GM19239 (cell line): ENCODE measurements at regions not wholly inside any gene's neighbourhood (a gene's known extent, or its start where the extent isn't known, plus 50 kb on each side); places are given as distances from the start of the nearest gene placed in this dataset.
"Not testable (repeated sequence)": the region's sequence is repeated elsewhere in the genome, so short reads cannot be mapped to it uniquely, and the experiment has no call there.

Experiments used
- DNase-seq: peaks from one replicate; pipeline ENCODE4 v3.0.0; 2011; ENCODE audit warnings: low spot score; ENCODE audit not compliant: insufficient read length
- FAIRE-seq: peaks from 2 replicates; lab custom pipeline; 2011; peaks lifted over from hg19 to GRCh38; lab: Jason Lieb, UNC

- FAIRE-seq (no peak), DNase-seq (no peak)
Measured at GRCh38 chr6:126721581-126722160, 381.8 kb downstream of the CENPW start.

DNA sequence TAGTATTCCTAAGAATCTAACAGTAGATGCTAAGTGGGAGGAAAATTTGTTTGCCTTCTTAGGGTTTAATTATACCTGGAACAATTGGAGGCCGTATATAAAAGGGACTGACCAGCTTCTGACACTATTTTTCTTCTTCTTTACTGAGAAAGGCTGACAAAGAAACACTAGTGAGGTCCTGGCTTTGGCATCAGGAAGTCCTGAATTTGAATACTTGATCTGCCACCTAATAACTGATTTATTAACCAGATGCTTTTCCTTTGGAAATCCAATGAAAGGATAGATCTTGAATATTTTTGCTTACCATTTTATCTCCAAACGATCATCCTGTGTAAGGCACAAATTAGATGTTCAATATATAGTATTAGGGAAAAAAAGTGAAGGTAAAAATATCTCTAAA is 382.5 kb downstream of the CENPW start:
- no peak for FAIRE-seq
- DNase-seq: no peak

- no peak for DNase-seq
- FAIRE-seq: no peak
Measured at GRCh38 chr6:126723541-126724170, 383.7 kb downstream of the CENPW start.

- no peak for DNase-seq
- FAIRE-seq: no peak
Measured at GRCh38 chr6:126724821-126725220, 384.9 kb downstream of the CENPW start.

DNA sequence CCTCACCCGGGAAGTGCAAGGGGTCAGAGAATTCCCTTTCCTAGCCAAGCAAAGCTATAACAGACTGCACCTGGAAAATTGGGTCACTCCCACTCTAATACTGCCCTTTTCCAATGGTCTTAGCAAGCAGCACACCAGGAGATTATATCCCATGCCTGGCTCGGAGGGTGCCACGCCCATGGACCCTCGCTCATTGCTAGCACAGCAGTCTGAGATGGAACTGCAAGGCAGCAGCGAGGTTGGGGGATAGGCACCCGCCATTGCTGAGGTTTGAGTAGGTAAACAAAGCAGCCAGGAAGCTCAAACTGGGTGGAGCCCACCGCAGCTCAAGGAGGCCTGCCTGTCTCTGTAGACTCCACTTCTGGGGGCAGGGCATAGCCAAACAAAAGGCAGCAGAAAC is 386.5 kb downstream of the CENPW start:
- not testable (repeated sequence) for DNase-seq, FAIRE-seq

GRCh38 chr6:126738146-126738545 is 380.3 kb upstream of the RSPO3 start:
- no peak for DNase-seq
- FAIRE-seq: no peak

GRCh38 chr6:126738641-126739040 is 379.8 kb upstream of the RSPO3 start:
- DNase-seq (no peak), FAIRE-seq (no peak)

DNA sequence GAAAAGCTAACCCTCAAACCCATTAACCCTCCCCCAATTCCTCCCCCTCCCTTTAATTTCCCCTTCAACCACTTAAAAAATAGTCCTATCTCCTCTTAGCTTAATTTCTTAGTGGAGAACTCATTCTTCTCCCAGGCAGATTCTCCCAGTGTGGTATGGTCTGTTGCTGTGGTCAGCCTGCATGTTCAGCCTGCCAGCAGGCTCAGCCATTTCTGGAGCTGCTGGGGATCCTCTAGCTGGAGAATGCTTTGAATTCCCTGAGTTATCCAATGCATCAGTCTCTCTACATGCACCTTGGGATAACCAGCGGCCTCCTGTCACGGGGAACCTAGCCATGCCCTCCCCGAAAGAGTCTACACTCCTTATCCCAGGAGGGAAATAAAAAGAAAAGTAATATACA is 375.4 kb upstream of the RSPO3 start:
- FAIRE-seq (no peak), DNase-seq (no peak)

DNA sequence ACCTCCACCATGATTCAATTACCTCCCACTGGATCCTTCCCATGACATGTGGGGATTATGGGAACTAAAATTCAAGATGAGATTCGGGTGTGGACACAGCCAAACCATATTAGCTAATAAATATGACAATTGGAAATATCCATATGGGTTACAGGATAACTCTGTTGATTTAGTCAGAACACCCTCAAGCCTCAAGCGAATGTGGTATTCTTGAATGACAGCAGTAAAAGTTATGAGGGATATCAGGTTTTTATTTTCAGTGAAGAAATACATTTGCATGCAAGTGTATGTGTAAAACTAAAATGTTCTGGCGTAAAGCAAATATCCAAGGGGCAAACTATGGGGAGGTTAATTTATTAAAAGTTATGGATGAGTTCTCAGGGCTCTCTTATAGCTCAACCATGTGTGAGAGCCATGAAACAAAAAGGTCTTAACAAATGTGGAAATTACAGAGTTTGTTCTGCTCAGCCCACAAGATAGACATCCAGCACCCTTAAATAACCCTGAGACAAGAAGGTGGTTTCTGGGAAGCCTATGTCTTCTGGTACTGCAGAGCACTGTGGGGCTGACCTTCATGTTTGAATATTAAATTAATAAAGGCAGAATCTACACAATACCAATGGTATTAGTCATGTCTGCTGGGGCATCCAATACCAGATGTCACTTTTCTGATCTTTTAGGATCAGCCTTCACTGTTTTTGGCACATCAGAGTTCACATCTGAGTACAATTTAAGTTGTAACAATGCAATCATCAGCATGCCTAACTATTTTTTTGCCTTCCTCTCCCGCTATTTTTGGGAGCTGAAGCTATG is 370.5 kb upstream of the RSPO3 start:
- no peak for DNase-seq
- FAIRE-seq: no peak

- no peak for DNase-seq
Measured at GRCh38 chr6:126753606-126754005, 364.9 kb upstream of the RSPO3 start.

DNA sequence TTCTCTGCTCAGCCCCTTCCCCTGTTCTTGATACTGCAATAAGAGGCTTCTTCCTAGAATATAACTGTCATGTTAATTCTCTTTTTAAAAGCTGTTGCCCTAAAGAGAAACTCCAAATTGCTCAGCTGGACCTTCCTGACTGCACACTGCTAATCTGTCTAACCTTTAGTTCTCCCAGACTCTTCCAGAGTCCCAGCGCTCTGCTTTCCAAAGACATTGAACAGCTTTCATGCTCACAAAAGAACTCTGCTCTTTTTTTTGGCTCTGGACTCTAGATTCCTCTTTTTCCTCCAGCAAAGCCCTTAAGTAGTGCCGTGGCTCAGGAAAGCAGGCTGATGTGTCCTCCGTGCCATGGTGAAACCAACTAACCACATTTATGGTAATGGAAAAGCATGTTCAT is 356.6 kb upstream of the RSPO3 start:
- FAIRE-seq: no peak

More at GRCh38 chr6:126753606-126754005, 364.9 kb upstream of the RSPO3 start:
- no peak for FAIRE-seq

DNA sequence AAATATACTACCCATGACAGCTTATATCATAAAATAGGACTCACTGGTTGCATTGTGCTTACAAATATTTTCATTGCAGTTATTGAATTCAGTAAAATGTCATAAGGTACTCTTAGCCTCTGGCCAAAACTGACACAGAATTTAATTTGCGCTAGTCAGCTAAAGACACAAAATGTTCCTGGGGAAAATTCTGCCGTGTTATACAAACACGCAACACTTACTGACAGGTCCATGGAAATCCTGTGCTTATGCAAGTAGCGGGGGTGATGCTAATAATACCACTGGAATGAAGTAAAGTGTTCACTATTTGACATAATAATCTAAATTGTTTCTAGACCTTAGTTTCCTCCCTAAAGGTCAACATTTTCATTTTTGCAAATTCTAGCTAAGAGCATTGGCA is 354.4 kb upstream of the RSPO3 start:
- DNase-seq (no peak), FAIRE-seq (no peak)

More for the DNA sequence above, 356.6 kb upstream of the RSPO3 start:
- no peak for DNase-seq

DNA sequence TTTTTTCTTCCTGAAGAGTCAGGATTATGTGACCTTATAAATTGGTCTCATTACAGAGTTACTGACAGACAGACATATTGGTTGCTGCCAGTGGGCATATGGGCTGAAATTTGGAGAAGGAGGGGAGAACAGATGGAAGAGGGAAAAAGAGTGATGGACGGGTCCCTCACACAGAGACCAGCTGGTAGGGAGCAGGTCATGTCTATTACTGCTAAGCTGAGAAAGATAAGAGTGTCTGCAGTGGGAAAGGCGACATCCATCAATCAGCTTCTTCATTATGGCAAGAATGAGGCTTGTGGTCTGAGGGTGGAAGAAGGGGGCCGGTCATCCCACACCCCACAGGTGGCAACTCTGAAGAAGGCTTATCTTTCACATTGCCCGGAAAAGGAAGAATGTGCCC is 353.8 kb upstream of the RSPO3 start:
- DNase-seq: no peak
- FAIRE-seq: no peak

- FAIRE-seq (no peak), DNase-seq (no peak)
Measured at GRCh38 chr6:126766820-126767219, 351.7 kb upstream of the RSPO3 start.

DNA sequence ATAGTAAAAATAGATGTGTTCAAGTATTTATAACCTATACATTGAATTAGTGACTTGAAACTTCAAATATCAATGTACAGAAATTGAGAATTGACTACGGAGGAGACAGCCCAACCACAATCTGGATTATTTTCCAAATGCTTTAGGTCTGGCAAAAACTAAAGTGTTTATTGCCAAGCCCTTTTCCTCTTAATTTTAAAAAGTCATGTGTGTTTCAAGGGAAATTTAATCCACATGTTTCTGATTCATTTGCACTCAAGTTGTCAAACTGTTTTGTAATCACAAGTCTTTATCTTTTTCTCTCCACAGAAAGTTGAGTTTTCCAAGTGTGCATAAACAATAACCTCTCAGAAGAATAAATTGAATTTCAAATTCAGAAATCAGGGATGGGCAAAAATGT is 350.8 kb upstream of the RSPO3 start:
- FAIRE-seq (no peak), DNase-seq (no peak)

DNA sequence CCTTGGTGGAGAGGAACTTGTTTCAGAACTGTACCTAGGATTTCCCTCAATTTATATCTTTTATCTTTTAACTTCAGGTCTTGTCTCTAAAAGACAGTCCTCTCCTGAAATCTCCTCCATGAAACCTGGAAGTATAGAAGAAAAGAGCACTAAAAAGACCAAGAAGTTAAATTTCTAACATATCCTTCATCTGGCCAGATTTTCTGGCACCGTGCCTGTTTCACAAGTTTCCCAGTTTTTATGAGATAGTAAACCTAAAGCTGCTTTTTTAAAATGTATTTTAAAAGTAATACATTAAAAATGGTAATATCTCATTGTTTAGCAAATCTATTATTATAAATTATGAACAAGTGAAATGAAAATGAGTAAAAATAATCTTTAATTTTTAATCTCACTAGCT is 348.3 kb upstream of the RSPO3 start:
- DNase-seq: no peak
- no peak for FAIRE-seq

- no peak for DNase-seq
Measured at GRCh38 chr6:126773112-126773805, 345.2 kb upstream of the RSPO3 start.

DNA sequence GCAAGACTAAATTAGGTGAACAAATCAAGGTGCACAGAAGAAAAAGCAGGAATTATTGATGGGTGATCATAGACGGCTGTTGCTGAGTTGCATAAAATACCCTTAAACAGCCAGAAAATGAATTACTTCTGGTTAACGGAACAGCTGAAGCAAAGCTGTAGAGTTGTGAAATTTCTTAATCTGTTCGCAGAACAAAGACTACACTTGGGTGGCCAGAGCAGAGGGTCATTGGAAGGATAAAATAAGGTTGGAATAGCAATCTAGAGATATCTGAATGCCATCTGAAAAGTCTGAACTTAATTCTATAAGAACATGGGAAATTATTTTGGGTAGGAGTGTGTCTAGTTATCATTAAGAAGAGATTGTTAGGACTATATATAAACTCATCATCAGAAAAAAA is 339.1 kb upstream of the RSPO3 start:
- DNase-seq (no peak), FAIRE-seq (no peak)

More at GRCh38 chr6:126773112-126773805, 345.2 kb upstream of the RSPO3 start:
- no peak for FAIRE-seq

DNA sequence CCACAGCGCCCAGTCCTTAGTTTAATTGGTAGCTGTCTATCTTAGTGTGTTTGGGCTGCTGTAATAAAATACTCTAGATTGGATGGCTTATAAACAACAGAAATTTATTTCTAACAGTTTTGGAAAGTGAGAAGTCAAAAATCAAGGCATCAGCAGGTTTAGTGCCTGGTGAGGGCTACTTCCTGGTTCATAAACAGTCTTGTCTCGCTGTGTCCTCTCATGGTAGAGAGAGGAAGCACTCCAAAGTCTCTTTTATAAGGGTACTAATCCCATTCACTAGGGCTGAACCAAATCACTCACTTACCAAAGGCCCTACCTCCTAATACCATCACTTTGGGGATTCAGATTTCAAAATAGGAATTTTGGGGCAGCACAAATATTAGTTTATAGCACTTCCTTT is 336.9 kb upstream of the RSPO3 start:
- no peak for FAIRE-seq
- no peak for DNase-seq

GRCh38 chr6:126784161-126784790 is 334.2 kb upstream of the RSPO3 start:
- no peak for FAIRE-seq
- DNase-seq: no peak
